ENCODE measurements at regions not wholly inside any gene's neighbourhood (a gene's known extent, or its start where the extent isn't known, plus 50 kb on each side); places are given as distances from the start of the nearest gene placed in this dataset.

DNA sequence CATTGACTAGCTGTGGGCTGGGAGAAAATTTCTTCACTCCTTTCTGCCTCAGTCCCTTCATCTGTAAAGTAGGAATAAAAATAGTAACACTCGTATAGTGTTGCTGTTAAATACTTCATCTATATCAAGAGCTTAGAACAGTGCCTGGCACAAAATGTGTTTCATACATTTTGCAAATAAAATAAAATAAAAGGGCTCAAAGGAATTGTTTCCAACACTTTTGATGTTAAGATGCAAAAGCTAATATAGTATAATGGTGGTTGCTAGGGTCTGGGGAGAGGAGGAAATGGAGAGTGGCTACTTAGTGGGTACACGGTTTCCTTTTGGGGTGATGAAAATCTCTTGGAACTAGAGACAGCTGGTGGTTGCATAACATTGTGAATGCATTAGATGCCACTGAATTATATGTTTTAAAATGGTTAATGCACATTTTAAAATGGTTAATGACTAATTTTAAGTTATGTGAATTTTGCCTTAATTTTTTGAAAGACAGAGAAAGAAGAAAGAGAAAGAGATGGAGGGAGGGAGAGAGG lies 542.1 kb upstream of the ID2 start:
- TF ChIP-seq, protein P1, sequence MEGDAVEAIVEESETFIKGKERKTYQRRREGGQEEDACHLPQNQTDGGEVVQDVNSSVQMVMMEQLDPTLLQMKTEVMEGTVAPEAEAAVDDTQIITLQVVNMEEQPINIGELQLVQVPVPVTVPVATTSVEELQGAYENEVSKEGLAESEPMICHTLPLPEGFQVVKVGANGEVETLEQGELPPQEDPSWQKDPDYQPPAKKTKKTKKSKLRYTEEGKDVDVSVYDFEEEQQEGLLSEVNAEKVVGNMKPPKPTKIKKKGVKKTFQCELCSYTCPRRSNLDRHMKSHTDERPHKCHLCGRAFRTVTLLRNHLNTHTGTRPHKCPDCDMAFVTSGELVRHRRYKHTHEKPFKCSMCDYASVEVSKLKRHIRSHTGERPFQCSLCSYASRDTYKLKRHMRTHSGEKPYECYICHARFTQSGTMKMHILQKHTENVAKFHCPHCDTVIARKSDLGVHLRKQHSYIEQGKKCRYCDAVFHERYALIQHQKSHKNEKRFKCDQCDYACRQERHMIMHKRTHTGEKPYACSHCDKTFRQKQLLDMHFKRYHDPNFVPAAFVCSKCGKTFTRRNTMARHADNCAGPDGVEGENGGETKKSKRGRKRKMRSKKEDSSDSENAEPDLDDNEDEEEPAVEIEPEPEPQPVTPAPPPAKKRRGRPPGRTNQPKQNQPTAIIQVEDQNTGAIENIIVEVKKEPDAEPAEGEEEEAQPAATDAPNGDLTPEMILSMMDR (IDR thresholded peaks at IDR 0.05): no peak
- H3K4me3 Mint-ChIP-seq: no peak overlapping the region; the same call in 1 of the 2 replicates
- peaks cover 20% of the 10 kb centered on the region for H3K4me1 Mint-ChIP-seq (ENCODE audit: low read depth)

DNA sequence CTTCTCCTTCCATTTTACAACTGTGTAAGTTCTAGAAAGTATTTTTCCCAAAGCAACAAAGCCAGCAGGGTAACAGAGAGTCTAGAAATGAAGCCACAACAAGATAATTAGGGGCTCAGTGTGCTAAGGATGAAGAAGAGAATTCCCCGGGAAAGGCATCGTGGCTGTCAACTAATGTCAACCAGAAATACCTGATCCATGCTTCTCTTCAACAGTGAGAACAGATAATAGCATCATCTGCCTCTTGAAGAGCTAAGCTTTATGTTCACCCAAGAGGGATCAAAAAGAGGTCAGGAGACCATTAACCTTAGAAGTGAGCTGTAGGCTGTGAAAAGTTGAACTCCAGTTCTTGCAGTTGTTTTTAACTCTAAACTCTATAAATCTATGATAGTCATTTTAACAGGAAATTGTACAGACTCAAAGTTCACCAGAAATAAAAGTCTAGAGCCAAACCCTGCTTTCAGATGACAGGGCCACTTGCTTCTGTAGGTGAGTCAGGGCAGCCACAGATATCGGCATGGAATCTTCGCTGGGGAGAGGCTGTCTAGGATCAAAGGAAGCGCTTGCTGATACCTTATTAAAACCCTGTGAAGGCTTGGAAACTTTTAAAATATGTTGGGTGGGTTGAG lies 540.7 kb upstream of the ID2 start:
- peaks cover 35% of the 10 kb centered on the region for H3K4me1 Mint-ChIP-seq (ENCODE audit: low read depth)
- H3K27ac Mint-ChIP-seq: no peak overlapping the region
- H3K4me3 Mint-ChIP-seq: no peak overlapping the region
- TF ChIP-seq, protein P1 (IDR thresholded peaks at IDR 0.05): no peak
- H3K9me3 Mint-ChIP-seq: no peaks in the 10 kb centered on the region
- no peaks in the 10 kb centered on the region for H3K36me3 Mint-ChIP-seq (ENCODE audit: low read depth)
- H3K27me3 Mint-ChIP-seq (ENCODE audit: insufficient read depth): no peaks in the 10 kb centered on the region; the same call in 1 of the 2 replicates
- DNase-seq: no peak

More for the DNA sequence above, 542.1 kb upstream of the ID2 start:
- Mint-ChIP-seq H3K27me3 (ENCODE audit: insufficient read depth) (no peaks in the 10 kb centered on the region; the same call in 1 of the 2 replicates), H3K9me3 (no peaks in the 10 kb centered on the region), H3K27ac (no peak overlapping the region), H3K36me3 (ENCODE audit: low read depth) (no peaks in the 10 kb centered on the region)
- no peak for DNase-seq

DNA sequence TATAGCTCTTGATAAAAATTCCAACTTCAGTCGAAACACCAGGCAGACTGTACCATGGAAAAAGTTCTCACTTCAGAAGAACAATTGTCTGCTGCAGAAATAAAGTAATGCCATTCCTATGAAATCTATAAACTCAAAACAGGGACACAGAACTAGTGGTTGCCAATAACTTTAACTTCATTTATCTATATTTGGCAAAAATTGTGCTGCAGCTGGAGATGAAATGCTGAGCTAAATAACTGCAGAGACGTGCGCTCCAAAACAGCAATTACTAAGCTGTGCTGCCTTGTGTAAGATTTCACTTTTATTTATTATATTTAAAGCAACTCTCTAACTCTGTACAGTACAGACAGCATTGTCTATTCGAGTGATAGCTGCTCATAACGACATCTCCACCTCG lies 540.1 kb upstream of the ID2 start:
- no peak for DNase-seq
- H3K4me1 Mint-ChIP-seq (ENCODE audit: low read depth): peaks cover 41% of the 10 kb centered on the region
- TF ChIP-seq, protein P1 (IDR thresholded peaks at IDR 0.05): no peak
- no peak overlapping the region for H3K27ac Mint-ChIP-seq
- H3K27me3 Mint-ChIP-seq (ENCODE audit: insufficient read depth): no peaks in the 10 kb centered on the region; the same call in 1 of the 2 replicates
- no peak overlapping the region for H3K4me3 Mint-ChIP-seq
- no peaks in the 10 kb centered on the region for H3K36me3 Mint-ChIP-seq (ENCODE audit: low read depth)
- H3K9me3 Mint-ChIP-seq: no peaks in the 10 kb centered on the region

DNA sequence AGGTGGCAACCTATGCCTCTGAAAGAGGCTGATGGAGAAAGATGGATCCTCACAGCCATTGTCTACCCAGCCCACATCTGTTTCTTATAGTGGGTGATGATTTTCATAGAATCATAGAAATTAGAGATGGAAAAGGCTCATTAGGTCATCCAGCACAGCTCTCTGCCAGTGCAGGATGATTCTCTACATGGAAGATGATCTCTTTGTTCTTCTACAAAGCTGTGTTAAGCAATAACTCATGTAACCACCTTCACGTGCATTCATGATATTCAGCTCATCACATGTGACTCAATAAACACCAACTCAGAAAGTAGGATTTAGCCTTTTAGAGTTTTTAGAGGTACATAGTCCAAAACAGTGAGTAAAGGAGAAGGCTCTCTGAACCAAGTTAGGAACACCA lies 539.4 kb upstream of the ID2 start:
- H3K27me3 Mint-ChIP-seq (ENCODE audit: insufficient read depth): no peaks in the 10 kb centered on the region; the same call in 1 of the 2 replicates
- H3K27ac Mint-ChIP-seq: no peak overlapping the region
- H3K4me3 Mint-ChIP-seq: no peak overlapping the region
- H3K9me3 Mint-ChIP-seq: no peaks in the 10 kb centered on the region
- DNase-seq: no peak
- TF ChIP-seq, protein P1 (IDR thresholded peaks at IDR 0.05): no peak
- no peaks in the 10 kb centered on the region for H3K36me3 Mint-ChIP-seq (ENCODE audit: low read depth)
- peaks cover 43% of the 10 kb centered on the region for H3K4me1 Mint-ChIP-seq (ENCODE audit: low read depth)

DNA sequence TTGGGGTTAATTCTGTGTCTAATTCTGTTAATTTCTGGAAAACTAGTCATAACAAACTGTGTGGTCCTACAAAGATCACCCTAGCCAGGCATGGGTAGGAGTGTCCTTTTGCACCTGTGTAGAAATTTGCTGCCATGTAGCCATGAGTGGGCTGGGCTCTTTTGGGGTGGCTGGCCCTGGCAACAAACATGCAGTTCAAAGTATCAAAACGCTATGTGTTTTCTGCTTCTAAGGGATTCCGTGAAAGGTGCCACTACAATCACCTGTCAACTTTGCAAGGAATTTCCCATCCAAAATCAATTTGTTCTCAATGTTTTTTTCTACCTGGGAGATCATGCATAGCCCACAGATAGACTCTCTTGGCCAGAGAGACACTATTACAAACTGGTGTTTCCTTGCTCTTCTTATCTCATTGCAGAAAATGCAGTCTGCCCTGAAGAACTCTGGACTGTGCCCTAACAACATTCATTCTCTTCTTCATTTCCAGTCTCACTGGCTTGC lies 537.7 kb upstream of the ID2 start:
- DNase-seq: no peak
- Mint-ChIP-seq H3K4me3 (no peak overlapping the region), H3K27me3 (ENCODE audit: insufficient read depth) (no peaks in the 10 kb centered on the region; the same call in 1 of the 2 replicates), H3K36me3 (ENCODE audit: low read depth) (no peaks in the 10 kb centered on the region), H3K9me3 (no peaks in the 10 kb centered on the region), H3K27ac (no peak overlapping the region), H3K4me1 (ENCODE audit: low read depth) (peaks cover 56% of the 10 kb centered on the region)
- TF ChIP-seq, protein P1 (IDR thresholded peaks at IDR 0.05): no peak

Measured in HFFc6 (cell line).